ENCODE measurements at regions not wholly inside any gene's neighbourhood (a gene's known extent, or its start where the extent isn't known, plus 50 kb on each side); places are given as distances from the start of the nearest gene placed in this dataset.

GRCh38 chr13:78341032-78341431 lies 262.3 kb downstream of the POU4F1 start:
- DNase-seq (no peak), ATAC-seq (no peak)
- no peaks in the 10 kb centered on the region for H3K4me1 Mint-ChIP-seq
- CTCF ChIA-PET, result no interaction called here
- H3K27ac Mint-ChIP-seq, result no peak overlapping the region
- H3K9me3 Mint-ChIP-seq (ENCODE audit: low read depth), result no peaks in the 10 kb centered on the region
- no peaks in the 10 kb centered on the region for H3K36me3 Mint-ChIP-seq
- no peaks in the 10 kb centered on the region for H3K27me3 Mint-ChIP-seq
- no peak overlapping the region for H3K4me3 Mint-ChIP-seq

- CTCF ChIA-PET, result no interaction called here
- Mint-ChIP-seq H3K36me3 (no peaks in the 10 kb centered on the region), H3K27me3 (no peaks in the 10 kb centered on the region), H3K4me1 (no peaks in the 10 kb centered on the region), H3K27ac (no peak overlapping the region), H3K9me3 (ENCODE audit: low read depth) (no peaks in the 10 kb centered on the region), H3K4me3 (no peak overlapping the region)
- ATAC-seq, result no peak
- DNase-seq, result no peak
Observed at GRCh38 chr13:78339927-78340326, 263.4 kb downstream of the POU4F1 start.

- no peak for ATAC-seq
- no peaks in the 10 kb centered on the region for H3K4me1 Mint-ChIP-seq
- no peak overlapping the region for H3K4me3 Mint-ChIP-seq
- H3K36me3 Mint-ChIP-seq, result no peaks in the 10 kb centered on the region
- no peak overlapping the region for H3K27ac Mint-ChIP-seq
- CTCF ChIA-PET, result no interaction called here
- DNase-seq, result no peak
- no peaks in the 10 kb centered on the region for H3K9me3 Mint-ChIP-seq (ENCODE audit: low read depth)
- no peaks in the 10 kb centered on the region for H3K27me3 Mint-ChIP-seq
Observed at GRCh38 chr13:78334059-78334458, 269.3 kb downstream of the POU4F1 start.

GRCh38 chr13:78326633-78327032 lies 276.7 kb downstream of the POU4F1 start:
- Mint-ChIP-seq H3K36me3 (no peaks in the 10 kb centered on the region), H3K27me3 (no peaks in the 10 kb centered on the region), H3K27ac (no peak overlapping the region), H3K4me1 (no peaks in the 10 kb centered on the region), H3K4me3 (no peak overlapping the region), H3K9me3 (ENCODE audit: low read depth) (no peaks in the 10 kb centered on the region)
- DNase-seq (no peak), ATAC-seq (no peak)
- CTCF ChIA-PET, result interaction anchor here (0.6 kb wide), 1 partner anchor 363 kb away, joined by 3 read pairs; no protein-coding TSS in a partner anchor

GRCh38 chr13:78325585-78325984 lies 277.8 kb downstream of the POU4F1 start:
- Mint-ChIP-seq H3K9me3 (ENCODE audit: low read depth) (no peaks in the 10 kb centered on the region), H3K4me1 (no peaks in the 10 kb centered on the region), H3K36me3 (no peaks in the 10 kb centered on the region), H3K4me3 (no peak overlapping the region), H3K27me3 (no peaks in the 10 kb centered on the region), H3K27ac (no peak overlapping the region)
- ATAC-seq (no peak), DNase-seq (no peak)
- CTCF ChIA-PET, result no interaction called here

- H3K4me3 Mint-ChIP-seq, result no peak overlapping the region
- no peaks in the 10 kb centered on the region for H3K36me3 Mint-ChIP-seq
- DNase-seq (no peak), ATAC-seq (no peak)
- no peaks in the 10 kb centered on the region for H3K4me1 Mint-ChIP-seq
- CTCF ChIA-PET, result no interaction called here
- H3K27ac Mint-ChIP-seq, result no peak overlapping the region
- no peaks in the 10 kb centered on the region for H3K27me3 Mint-ChIP-seq
- no peaks in the 10 kb centered on the region for H3K9me3 Mint-ChIP-seq (ENCODE audit: low read depth)
Observed at GRCh38 chr13:78323848-78324247, 279.5 kb downstream of the POU4F1 start.

- Mint-ChIP-seq H3K9me3 (ENCODE audit: low read depth) (no peaks in the 10 kb centered on the region), H3K27me3 (no peaks in the 10 kb centered on the region), H3K36me3 (no peaks in the 10 kb centered on the region), H3K4me1 (no peaks in the 10 kb centered on the region), H3K4me3 (no peak overlapping the region), H3K27ac (no peak overlapping the region)
- CTCF ChIA-PET, result no interaction called here
- ATAC-seq (no peak), DNase-seq (no peak)
Observed at GRCh38 chr13:78323040-78323439, 280.3 kb downstream of the POU4F1 start.

GRCh38 chr13:78319101-78319627 lies 284.2 kb downstream of the POU4F1 start:
- Mint-ChIP-seq H3K36me3 (no peaks in the 10 kb centered on the region), H3K27ac (no peak overlapping the region), H3K4me1 (no peaks in the 10 kb centered on the region), H3K27me3 (no peaks in the 10 kb centered on the region), H3K4me3 (no peak overlapping the region), H3K9me3 (ENCODE audit: low read depth) (no peaks in the 10 kb centered on the region)
- DNase-seq, result no peak
- CTCF ChIA-PET, result no interaction called here
- ATAC-seq, result no peak

- DNase-seq (no peak), ATAC-seq (no peak)
- Mint-ChIP-seq H3K27ac (no peak overlapping the region), H3K27me3 (no peaks in the 10 kb centered on the region), H3K36me3 (no peaks in the 10 kb centered on the region), H3K4me1 (no peaks in the 10 kb centered on the region), H3K4me3 (no peak overlapping the region), H3K9me3 (ENCODE audit: low read depth) (no peaks in the 10 kb centered on the region)
- CTCF ChIA-PET, result no interaction called here
Observed at GRCh38 chr13:78317030-78317429, 286.3 kb downstream of the POU4F1 start.

GRCh38 chr13:78309497-78310180 lies 293.7 kb downstream of the POU4F1 start:
- no peaks in the 10 kb centered on the region for H3K4me1 Mint-ChIP-seq
- no peak for ATAC-seq
- no peak for DNase-seq
- no peaks in the 10 kb centered on the region for H3K36me3 Mint-ChIP-seq
- no peak overlapping the region for H3K4me3 Mint-ChIP-seq
- H3K9me3 Mint-ChIP-seq (ENCODE audit: low read depth), result no peaks in the 10 kb centered on the region
- CTCF ChIA-PET, result no interaction called here
- H3K27ac Mint-ChIP-seq, result no peak overlapping the region
- no peaks in the 10 kb centered on the region for H3K27me3 Mint-ChIP-seq

GRCh38 chr13:78306519-78307206 lies 296.7 kb downstream of the POU4F1 start:
- DNase-seq (no peak), ATAC-seq (no peak)
- Mint-ChIP-seq H3K27ac (no peak overlapping the region), H3K36me3 (no peaks in the 10 kb centered on the region), H3K4me1 (no peaks in the 10 kb centered on the region), H3K4me3 (no peak overlapping the region), H3K27me3 (peaks cover 2% of the 10 kb centered on the region), H3K9me3 (ENCODE audit: low read depth) (no peaks in the 10 kb centered on the region)
- CTCF ChIA-PET, result no interaction called here

- Mint-ChIP-seq H3K36me3 (no peaks in the 10 kb centered on the region), H3K27ac (no peak overlapping the region), H3K9me3 (ENCODE audit: low read depth) (no peaks in the 10 kb centered on the region), H3K4me3 (no peak overlapping the region), H3K4me1 (no peaks in the 10 kb centered on the region), H3K27me3 (peaks cover 2% of the 10 kb centered on the region)
- ATAC-seq, result no peak
- no peak for DNase-seq
- CTCF ChIA-PET, result no interaction called here
Observed at GRCh38 chr13:78305171-78305570, 298.2 kb downstream of the POU4F1 start.

GRCh38 chr13:78299832-78300623 lies 303.3 kb downstream of the POU4F1 start:
- H3K27me3 Mint-ChIP-seq, result peaks cover 2% of the 10 kb centered on the region
- no peak overlapping the region for H3K27ac Mint-ChIP-seq
- no peak for DNase-seq
- H3K4me3 Mint-ChIP-seq, result no peak overlapping the region
- H3K4me1 Mint-ChIP-seq, result no peaks in the 10 kb centered on the region
- ATAC-seq, result no peak
- CTCF ChIA-PET, result no interaction called here
- H3K9me3 Mint-ChIP-seq (ENCODE audit: low read depth), result no peaks in the 10 kb centered on the region
- H3K36me3 Mint-ChIP-seq, result no peaks in the 10 kb centered on the region

- ATAC-seq (no peak), DNase-seq (no peak)
- CTCF ChIA-PET, result no interaction called here
- Mint-ChIP-seq H3K27ac (no peak overlapping the region), H3K4me1 (no peaks in the 10 kb centered on the region), H3K4me3 (no peak overlapping the region), H3K36me3 (no peaks in the 10 kb centered on the region), H3K27me3 (peaks cover 2% of the 10 kb centered on the region), H3K9me3 (ENCODE audit: low read depth) (no peaks in the 10 kb centered on the region)
Observed at GRCh38 chr13:78298657-78299056, 304.7 kb downstream of the POU4F1 start.
